ENCODE measurements at regions not wholly inside any gene's neighbourhood (a gene's known extent, or its start where the extent isn't known, plus 50 kb on each side); places are given as distances from the start of the nearest gene placed in this dataset.
A peak's percentile ranks its signal among the peaks of the same experiment; 100 is the strongest.

DNA sequence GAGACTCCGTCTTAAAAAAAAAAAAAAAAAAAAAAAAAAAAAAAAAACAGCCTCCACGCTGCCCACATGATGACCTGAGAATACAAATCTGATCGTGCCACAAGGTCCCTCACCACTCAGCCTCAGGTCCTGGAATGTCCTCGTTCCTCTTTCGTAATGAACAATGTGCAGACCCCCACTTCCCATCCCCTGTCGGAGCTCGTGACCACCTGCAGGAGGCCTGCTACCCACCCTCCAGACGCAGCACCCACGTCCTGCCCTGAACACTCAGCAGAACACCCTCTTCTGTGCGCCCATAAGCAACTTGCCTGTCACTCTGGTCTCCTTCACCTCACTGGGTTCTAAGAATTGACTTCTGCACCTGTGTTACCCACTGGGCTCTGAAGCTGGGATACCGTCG, 166.4 kb downstream of the KATNAL1 start:
- H3K4me1 Mint-ChIP-seq (ENCODE audit: low read depth): peaks cover 6% of the 10 kb centered on the region
- no peak overlapping the region for H3K4me3 Mint-ChIP-seq (ENCODE audit: low read depth)
- H3K9me3 Mint-ChIP-seq (ENCODE audit: low read depth): no peaks in the 10 kb centered on the region
- TF ChIP-seq, protein P1, sequence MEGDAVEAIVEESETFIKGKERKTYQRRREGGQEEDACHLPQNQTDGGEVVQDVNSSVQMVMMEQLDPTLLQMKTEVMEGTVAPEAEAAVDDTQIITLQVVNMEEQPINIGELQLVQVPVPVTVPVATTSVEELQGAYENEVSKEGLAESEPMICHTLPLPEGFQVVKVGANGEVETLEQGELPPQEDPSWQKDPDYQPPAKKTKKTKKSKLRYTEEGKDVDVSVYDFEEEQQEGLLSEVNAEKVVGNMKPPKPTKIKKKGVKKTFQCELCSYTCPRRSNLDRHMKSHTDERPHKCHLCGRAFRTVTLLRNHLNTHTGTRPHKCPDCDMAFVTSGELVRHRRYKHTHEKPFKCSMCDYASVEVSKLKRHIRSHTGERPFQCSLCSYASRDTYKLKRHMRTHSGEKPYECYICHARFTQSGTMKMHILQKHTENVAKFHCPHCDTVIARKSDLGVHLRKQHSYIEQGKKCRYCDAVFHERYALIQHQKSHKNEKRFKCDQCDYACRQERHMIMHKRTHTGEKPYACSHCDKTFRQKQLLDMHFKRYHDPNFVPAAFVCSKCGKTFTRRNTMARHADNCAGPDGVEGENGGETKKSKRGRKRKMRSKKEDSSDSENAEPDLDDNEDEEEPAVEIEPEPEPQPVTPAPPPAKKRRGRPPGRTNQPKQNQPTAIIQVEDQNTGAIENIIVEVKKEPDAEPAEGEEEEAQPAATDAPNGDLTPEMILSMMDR (IDR thresholded peaks at IDR 0.05; ENCODE audit: unreplicated experiment): no peak
- DNase-seq (ENCODE audit: low spot score, unreplicated experiment): no peak
- no peaks in the 10 kb centered on the region for H3K36me3 Mint-ChIP-seq (ENCODE audit: insufficient read depth)
- H3K27me3 Mint-ChIP-seq: peaks cover 14% of the 10 kb centered on the region
- no peak overlapping the region for H3K27ac Mint-ChIP-seq

DNA sequence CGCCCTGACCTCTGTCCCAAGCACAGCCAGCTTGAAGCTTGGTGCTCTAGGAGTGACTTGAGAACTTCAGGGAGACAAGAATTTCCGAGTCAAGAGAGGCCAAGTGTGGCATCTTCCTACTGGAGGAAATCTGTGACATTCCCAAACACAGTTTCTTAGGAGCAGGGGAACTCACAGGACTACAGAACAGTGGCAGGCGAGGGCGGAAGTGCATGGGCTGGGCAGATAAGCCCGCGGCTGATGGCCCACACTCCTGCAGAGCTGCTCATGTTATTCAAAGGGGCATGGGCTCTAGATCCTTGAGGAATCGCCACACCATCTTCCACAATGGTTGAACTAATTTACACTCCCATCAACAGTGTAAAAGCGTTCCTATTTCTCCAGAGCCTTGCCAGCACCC, 168.8 kb downstream of the KATNAL1 start:
- no peak overlapping the region for H3K4me3 Mint-ChIP-seq (ENCODE audit: low read depth)
- TF ChIP-seq, protein P1 (IDR thresholded peaks at IDR 0.05; ENCODE audit: unreplicated experiment): no peak
- H3K27ac Mint-ChIP-seq: no peak overlapping the region
- no peak for DNase-seq (ENCODE audit: low spot score, unreplicated experiment)
- H3K4me1 Mint-ChIP-seq (ENCODE audit: low read depth): peaks cover 6% of the 10 kb centered on the region
- H3K27me3 Mint-ChIP-seq: peaks cover 16% of the 10 kb centered on the region
- no peaks in the 10 kb centered on the region for H3K9me3 Mint-ChIP-seq (ENCODE audit: low read depth)
- no peaks in the 10 kb centered on the region for H3K36me3 Mint-ChIP-seq (ENCODE audit: insufficient read depth)

DNA sequence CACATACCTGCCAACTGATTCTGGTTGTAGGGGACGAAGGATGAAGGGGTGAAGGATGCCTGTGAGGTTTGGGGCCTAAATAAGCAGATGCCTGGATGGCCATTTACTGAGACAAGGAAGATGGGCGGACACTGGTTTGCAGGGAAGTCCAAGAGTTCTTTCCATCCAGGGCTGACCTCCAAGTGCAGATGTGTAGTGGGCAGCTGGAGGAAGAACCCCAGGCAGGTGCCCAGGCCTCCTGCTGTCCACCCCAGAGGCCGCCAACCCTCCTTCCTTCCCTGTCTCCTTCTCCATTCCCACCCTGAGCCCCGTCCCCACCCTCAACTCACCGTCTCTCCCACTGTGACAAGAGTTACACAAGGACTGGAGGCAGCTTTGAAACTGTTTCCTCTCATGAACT, 171.5 kb downstream of the KATNAL1 start:
- peaks cover 9% of the 10 kb centered on the region for H3K27me3 Mint-ChIP-seq
- TF ChIP-seq, protein P1 (IDR thresholded peaks at IDR 0.05; ENCODE audit: unreplicated experiment): no peak
- no peak overlapping the region for H3K4me3 Mint-ChIP-seq (ENCODE audit: low read depth)
- no peaks in the 10 kb centered on the region for H3K9me3 Mint-ChIP-seq (ENCODE audit: low read depth)
- DNase-seq (ENCODE audit: low spot score, unreplicated experiment): no peak
- H3K4me1 Mint-ChIP-seq (ENCODE audit: low read depth): peaks cover 2% of the 10 kb centered on the region
- peak overlapping the region; percentile 62 for H3K27ac Mint-ChIP-seq
- H3K36me3 Mint-ChIP-seq (ENCODE audit: insufficient read depth): no peaks in the 10 kb centered on the region

DNA sequence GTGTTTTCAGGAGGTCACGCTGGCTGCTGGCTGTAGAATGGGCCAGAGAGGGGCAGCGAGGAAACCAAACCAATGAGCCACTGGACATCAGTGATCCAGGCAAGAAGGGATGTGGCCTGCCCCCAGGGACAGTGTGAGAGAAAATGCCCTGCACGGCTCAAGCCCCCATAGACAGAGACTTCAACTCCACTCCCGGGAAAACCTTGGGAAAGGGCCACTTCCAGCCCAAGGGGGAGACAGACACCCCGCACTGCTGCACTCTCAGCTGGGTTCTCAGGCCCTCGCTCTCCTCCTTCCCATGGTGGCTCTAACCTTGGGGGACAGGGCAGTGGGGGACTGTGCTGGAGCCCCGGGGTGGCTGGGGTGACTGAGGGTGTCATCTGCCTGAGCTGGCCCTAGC, 172.0 kb downstream of the KATNAL1 start:
- H3K4me1 Mint-ChIP-seq (ENCODE audit: low read depth): peaks cover 2% of the 10 kb centered on the region
- TF ChIP-seq, protein P1 (IDR thresholded peaks at IDR 0.05; ENCODE audit: unreplicated experiment): no peak

DNA sequence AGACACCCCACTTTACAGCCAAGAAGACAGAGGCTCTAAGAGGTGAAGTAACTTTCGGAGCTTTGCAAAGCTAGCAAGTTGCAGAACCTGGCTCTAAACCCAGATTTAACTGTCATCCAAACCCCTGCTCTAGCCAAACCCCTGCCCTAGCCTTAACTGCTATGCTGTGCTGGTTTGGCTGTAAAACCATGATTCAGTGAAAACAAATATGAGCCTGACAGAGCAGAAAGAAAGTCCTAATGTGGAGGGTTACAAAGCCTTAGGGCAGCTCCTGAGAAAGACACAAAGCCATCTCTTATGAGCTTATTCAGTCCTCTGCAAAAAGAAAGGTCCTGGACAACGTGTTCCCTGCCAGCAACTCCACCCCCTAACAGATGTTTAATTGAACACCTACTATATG, 172.8 kb downstream of the KATNAL1 start:
- TF ChIP-seq, protein P1 (IDR thresholded peaks at IDR 0.05; ENCODE audit: unreplicated experiment): no peak
- Mint-ChIP-seq H3K27me3 (peaks cover 9% of the 10 kb centered on the region), H3K4me3 (ENCODE audit: low read depth) (no peak overlapping the region), H3K27ac (no peak overlapping the region), H3K9me3 (ENCODE audit: low read depth) (no peaks in the 10 kb centered on the region), H3K4me1 (ENCODE audit: low read depth) (peaks cover 2% of the 10 kb centered on the region), H3K36me3 (ENCODE audit: insufficient read depth) (no peaks in the 10 kb centered on the region)
- DNase-seq (ENCODE audit: low spot score, unreplicated experiment): no peak

More for the DNA sequence above, 172.0 kb downstream of the KATNAL1 start:
- Mint-ChIP-seq H3K9me3 (ENCODE audit: low read depth) (no peaks in the 10 kb centered on the region), H3K36me3 (ENCODE audit: insufficient read depth) (no peaks in the 10 kb centered on the region), H3K27ac (no peak overlapping the region), H3K4me3 (ENCODE audit: low read depth) (no peak overlapping the region), H3K27me3 (peaks cover 9% of the 10 kb centered on the region)
- no peak for DNase-seq (ENCODE audit: low spot score, unreplicated experiment)
